MM.1S (cell line): ENCODE measurements at regions not wholly inside any gene's neighbourhood (a gene's known extent, or its start where the extent isn't known, plus 50 kb on each side); places are given as distances from the start of the nearest gene placed in this dataset.

Experiments
- DNase-seq: peaks from one replicate; pipeline ENCODE4 v3.0.0-alpha.2; 2015
- H2AFZ ChIP-seq: fragments of 300-600 bp; sonication (generic); 2 replicates; pipeline ENCODE4 v1.6.0; 2016; ENCODE audit warnings: antibody characterized with exemption, low read length
- H3F3A ChIP-seq: fragments of 300-600 bp; sonication (generic); 2 replicates; pipeline ENCODE4 v1.6.1; 2016; ENCODE audit warnings: mild to moderate bottlenecking, antibody characterized with exemption, low read length, moderate library complexity, mixed read lengths; ENCODE audit not compliant: insufficient read depth
- H3K27ac ChIP-seq: fragments of 300-600 bp; sonication (generic); 2 replicates; pipeline ENCODE4 v1.5.1; 2016; ENCODE audit warnings: mild to moderate bottlenecking, low read length
- H3K27me3 ChIP-seq: fragments of 300-600 bp; sonication (generic); replicated peaks from 2 replicates; pipeline ENCODE4 v1.6.0; 2016; ENCODE audit warnings: low read length; ENCODE audit not compliant: insufficient read depth
- H3K36me3 ChIP-seq: fragments of 300-600 bp; sonication (generic); replicated peaks from 2 replicates; pipeline ENCODE4 v1.6.1; 2016; ENCODE audit warnings: mild to moderate bottlenecking, low read length, mixed read lengths; ENCODE audit not compliant: insufficient read depth
- H3K4me1 ChIP-seq: fragments of 300-600 bp; sonication (generic); 2 replicates; pipeline ENCODE4 v1.6.1; 2016; ENCODE audit warnings: low read length, mixed read lengths
- H3K4me2 ChIP-seq: fragments of 300-600 bp; sonication (generic); 2 replicates; pipeline ENCODE4 v1.6.0; 2016; ENCODE audit warnings: low read depth, low read length
- H3K4me3 ChIP-seq: fragments of 300-600 bp; sonication (generic); 2 replicates; pipeline ENCODE4 v1.5.1; 2016; ENCODE audit warnings: low read length, mixed read lengths
- H3K79me2 ChIP-seq: fragments of 300-600 bp; sonication (generic); 2 replicates; pipeline ENCODE4 v1.6.1; 2016; ENCODE audit warnings: mixed run types, low read length, mixed read lengths
- H3K9ac ChIP-seq: fragments of 300-600 bp; sonication (generic); 2 replicates; pipeline ENCODE4 v1.6.1; 2016; ENCODE audit warnings: low read length, mixed read lengths
- H3K9me2 ChIP-seq: fragments of 300-600 bp; sonication (generic); replicated peaks from 2 replicates; pipeline ENCODE4 v1.6.1; 2016; ENCODE audit warnings: mild to moderate bottlenecking, low read length, mixed read lengths; ENCODE audit not compliant: insufficient read depth
- H3K9me3 ChIP-seq: fragments of 300-600 bp; sonication (generic); replicated peaks from 2 replicates; pipeline ENCODE4 v1.6.1; 2016; ENCODE audit warnings: mild to moderate bottlenecking, low read length, mixed read lengths; ENCODE audit not compliant: insufficient read depth
- H4K20me1 ChIP-seq: fragments of 300-600 bp; sonication (generic); 2 replicates; pipeline ENCODE4 v1.6.1; 2016; ENCODE audit warnings: mild to moderate bottlenecking, low read length, moderate library complexity, mixed read lengths; ENCODE audit not compliant: insufficient read depth
- CTCF ChIP-seq: fragments of 300-600 bp; sonication (generic); IDR thresholded peaks from 2 replicates; pipeline ENCODE4 v1.5.1; 2016; ENCODE audit warnings: antibody characterized with exemption, low read length, mixed read lengths
- EZH2 ChIP-seq: fragments of 300-600 bp; sonication (generic); optimal IDR thresholded peaks from 2 replicates; pipeline ENCODE3; 2017; ENCODE audit warnings: low read depth, mild to moderate bottlenecking, antibody characterized with exemption, low read length, mixed read lengths
- EZH2phosphoT487 ChIP-seq: fragments of 300-600 bp; sonication (generic); IDR thresholded peaks from 2 replicates; pipeline ENCODE4 v1.6.1; 2018; ENCODE audit warnings: antibody characterized with exemption, low read length

- H3K36me3 ChIP-seq = no peaks in the 10 kb centered on the region
- no peak overlapping the region for H3K4me3 ChIP-seq
- H3K9me3 ChIP-seq = no peaks in the 10 kb centered on the region
- no peaks in the 10 kb centered on the region for H3K27me3 ChIP-seq
- H3K9me2 ChIP-seq = no peaks in the 10 kb centered on the region
- no peaks in the 10 kb centered on the region for H4K20me1 ChIP-seq
- H3K9ac ChIP-seq = no peak overlapping the region
- H3K4me1 ChIP-seq = no peaks in the 10 kb centered on the region
- no peaks in the 10 kb centered on the region for H3F3A ChIP-seq
- no peak overlapping the region for H2AFZ ChIP-seq
- DNase-seq = no peak
- TF ChIP-seq CTCF (no peak), EZH2phosphoT487 (no peak), EZH2 (no peak)
- H3K27ac ChIP-seq = no peak overlapping the region
- no peak overlapping the region for H3K4me2 ChIP-seq
- H3K79me2 ChIP-seq = no peaks in the 10 kb centered on the region
Observed at GRCh38 chr2:23273786-23274185, 111.2 kb upstream of the KLHL29 start.

- Histone ChIP-seq H3K79me2 (no peaks in the 10 kb centered on the region), H3K9me2 (no peaks in the 10 kb centered on the region), H2AFZ (no peak overlapping the region), H3K4me2 (no peak overlapping the region), H3K27ac (no peak overlapping the region), H3K4me1 (no peaks in the 10 kb centered on the region), H4K20me1 (no peaks in the 10 kb centered on the region), H3K4me3 (no peak overlapping the region), H3K27me3 (no peaks in the 10 kb centered on the region), H3K36me3 (no peaks in the 10 kb centered on the region), H3K9me3 (no peaks in the 10 kb centered on the region), H3F3A (no peaks in the 10 kb centered on the region), H3K9ac (no peak overlapping the region)
- no peak for TF ChIP-seq CTCF
- no peak for TF ChIP-seq EZH2phosphoT487
- TF ChIP-seq EZH2 = no peak
- DNase-seq = no peak
Observed at GRCh38 chr2:23280401-23280800, 104.6 kb upstream of the KLHL29 start.

- Histone ChIP-seq H3K4me1 (no peaks in the 10 kb centered on the region), H3K4me3 (no peak overlapping the region), H3K79me2 (no peaks in the 10 kb centered on the region), H3F3A (no peaks in the 10 kb centered on the region), H3K9me3 (no peaks in the 10 kb centered on the region), H3K4me2 (no peak overlapping the region), H3K9me2 (no peaks in the 10 kb centered on the region), H3K27ac (no peak overlapping the region), H2AFZ (no peak overlapping the region), H4K20me1 (no peaks in the 10 kb centered on the region), H3K36me3 (no peaks in the 10 kb centered on the region), H3K9ac (no peak overlapping the region), H3K27me3 (no peaks in the 10 kb centered on the region)
- no peak for DNase-seq
- TF ChIP-seq CTCF = no peak
- TF ChIP-seq EZH2phosphoT487 = no peak
- TF ChIP-seq EZH2 = no peak
Observed at GRCh38 chr2:23283653-23284052, 101.3 kb upstream of the KLHL29 start.
